Middle frontal gyrus (tissue), 1 donor: ENCODE measurements at regions not wholly inside any gene's neighbourhood (a gene's known extent, or its start where the extent isn't known, plus 50 kb on each side); places are given as distances from the start of the nearest gene placed in this dataset.

Source experiments
- DNase-seq: peaks from one replicate; pipeline ENCODE4 v3.0.0-alpha.2; 2015; ENCODE audit warnings: low spot score; ENCODE audit errors: extremely low spot score

DNA sequence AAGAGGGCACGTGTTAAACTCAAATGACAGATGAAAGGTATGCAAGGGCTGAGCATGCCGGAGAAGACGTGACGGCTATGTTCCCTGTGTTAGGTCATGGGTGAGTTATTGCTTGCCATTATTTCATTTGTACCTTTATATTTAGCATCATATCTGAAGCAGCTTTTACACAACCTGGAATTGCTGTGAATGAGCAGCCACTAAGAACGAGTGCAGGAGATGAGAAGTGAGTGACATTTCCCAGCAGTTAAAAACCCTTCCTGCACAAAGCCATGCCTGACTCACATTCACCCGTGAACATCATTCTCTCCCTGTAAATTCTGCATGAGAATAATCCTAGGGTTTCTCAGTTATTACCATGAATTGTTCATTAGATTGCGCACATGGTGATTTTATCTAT lies 433.2 kb upstream of the ZFP42 start:
- DNase-seq, result no peak

DNA sequence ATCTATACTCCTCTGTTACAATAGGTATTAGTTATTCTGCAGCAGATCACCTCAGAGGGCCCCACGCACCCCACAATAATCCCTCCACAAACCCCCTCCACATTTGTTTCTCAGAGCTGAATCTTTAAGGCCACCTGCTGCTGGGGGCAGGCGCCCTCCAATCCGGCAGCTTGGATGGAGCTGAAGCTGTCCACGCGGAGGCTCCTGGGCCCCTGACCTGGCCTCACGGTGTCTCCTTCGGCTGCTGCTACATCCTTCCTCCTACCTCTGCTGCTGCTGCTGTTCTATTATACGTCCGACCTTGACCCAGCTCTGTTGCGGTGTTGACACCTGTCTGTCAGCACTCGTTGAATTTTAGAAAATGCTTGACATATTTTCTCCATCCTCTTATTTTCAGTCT lies 430.2 kb upstream of the ZFP42 start:
- DNase-seq, result no peak

DNA sequence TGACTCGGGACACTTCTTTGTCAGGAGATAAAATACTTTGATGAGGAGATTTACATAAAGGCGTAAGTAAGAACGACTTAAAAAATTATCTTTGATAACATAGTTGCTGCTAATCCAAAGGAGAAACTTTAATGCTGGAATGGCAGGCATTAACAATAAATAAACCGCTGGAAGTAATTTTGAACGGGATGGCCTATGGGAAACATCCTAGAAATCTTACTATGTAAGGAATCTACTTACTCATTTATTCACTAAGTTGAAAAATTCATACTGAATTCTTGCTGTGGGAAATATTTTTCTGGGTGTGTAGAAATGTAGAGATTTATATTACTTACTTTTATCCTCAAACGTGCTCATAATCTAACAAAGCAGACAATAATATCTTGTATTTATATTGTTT lies 425.7 kb upstream of the ZFP42 start:
- DNase-seq, result no peak

DNA sequence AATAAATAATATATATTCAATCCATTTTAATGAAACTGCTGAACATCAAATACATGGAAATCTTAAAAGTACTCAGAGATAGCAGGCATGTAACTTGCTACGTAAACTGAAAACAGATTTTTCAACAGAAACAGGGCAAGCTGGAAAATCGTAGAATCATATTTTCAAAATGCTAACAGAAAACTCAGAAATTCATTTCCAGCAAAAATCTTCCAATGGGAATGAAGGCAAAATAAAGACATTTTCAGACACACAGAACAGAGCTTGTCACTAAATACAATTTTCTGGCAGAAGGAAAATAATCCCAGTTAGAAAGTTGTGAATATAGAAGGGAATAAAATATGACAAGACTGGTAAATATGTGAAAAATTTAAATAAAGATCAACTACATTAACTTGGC lies 419.9 kb upstream of the ZFP42 start:
- no peak for DNase-seq

DNA sequence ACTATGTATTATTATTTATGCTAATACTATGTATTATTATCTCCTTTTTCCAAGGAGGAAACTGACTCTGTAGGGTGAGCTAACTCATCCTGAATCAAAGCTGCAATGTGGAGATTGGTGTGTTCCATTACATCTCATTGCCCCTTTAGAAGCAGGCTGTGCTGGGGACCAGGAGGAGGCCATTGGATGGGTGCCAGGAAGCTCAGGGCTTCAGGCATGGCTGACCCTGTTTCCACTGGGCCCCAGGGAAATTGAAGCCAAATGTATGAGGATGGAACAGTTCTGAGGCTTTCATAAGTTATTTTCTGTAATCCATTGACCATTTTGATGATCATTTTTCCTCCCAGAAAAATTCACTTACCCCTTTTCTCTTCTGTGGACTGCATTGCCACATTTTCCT lies 418.8 kb upstream of the ZFP42 start:
- DNase-seq, result no peak

DNA sequence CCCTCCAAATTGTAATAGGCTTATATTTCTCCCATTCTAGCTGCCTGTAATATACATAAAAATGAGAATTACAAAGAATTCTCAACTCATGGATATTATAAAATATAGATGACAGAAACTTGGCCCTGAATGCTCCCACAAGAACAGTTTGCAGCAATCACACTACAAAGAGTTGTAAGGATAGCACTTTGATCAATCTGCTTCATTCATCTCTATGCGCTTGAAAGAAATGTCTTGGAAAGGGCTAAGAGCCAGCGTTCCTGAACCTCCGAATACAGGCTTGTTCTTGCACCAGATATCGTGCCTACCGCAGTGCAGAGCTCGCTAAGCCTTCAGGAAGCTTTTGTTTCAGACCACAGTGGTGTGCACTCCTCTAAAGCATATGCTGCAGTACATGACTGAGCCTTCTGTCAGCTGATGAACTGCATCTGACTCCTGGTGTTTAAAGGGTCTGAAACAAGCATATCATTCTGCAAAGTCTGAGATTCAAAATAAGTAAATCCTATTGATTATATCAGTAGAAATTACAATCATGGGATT lies 417.6 kb upstream of the ZFP42 start:
- no peak for DNase-seq

DNA sequence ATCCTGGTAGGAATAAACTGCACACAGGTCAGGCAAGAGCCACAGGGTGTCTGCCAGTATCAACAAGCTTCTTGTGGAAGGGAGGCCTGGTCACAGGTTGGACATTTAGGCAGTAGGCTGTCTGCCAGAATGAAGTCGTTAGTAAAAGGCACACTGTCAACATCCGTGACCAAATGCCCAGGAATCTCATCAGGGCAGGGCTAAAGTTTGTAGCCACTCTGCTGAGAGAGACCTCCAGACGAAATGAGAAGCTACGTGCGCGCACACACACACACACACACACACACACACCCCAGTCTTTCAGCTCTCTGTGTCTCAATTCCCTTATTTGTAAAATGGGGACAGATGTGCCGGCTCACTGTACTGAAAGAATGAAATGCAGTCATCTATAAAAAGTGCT lies 408.7 kb upstream of the ZFP42 start:
- no peak for DNase-seq

DNA sequence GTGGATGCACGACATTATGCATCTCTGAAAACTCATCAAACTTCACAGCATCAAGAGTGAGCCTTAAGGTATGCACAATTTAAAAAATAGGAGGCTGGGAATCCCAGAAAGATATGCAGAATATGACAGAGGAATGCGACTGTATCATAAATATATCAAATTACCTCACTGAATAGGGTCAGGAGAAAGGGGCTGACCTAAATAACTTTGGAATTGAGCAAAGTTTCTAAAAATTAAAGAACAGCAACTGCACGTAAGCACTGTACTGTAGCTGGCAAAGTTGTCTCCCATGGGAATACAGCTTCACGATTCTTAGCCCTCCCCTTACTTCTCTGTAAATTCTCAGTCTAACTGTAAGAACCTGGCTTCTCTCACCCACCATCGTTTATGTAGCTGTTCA lies 397.4 kb upstream of the ZFP42 start:
- DNase-seq, result no peak

DNA sequence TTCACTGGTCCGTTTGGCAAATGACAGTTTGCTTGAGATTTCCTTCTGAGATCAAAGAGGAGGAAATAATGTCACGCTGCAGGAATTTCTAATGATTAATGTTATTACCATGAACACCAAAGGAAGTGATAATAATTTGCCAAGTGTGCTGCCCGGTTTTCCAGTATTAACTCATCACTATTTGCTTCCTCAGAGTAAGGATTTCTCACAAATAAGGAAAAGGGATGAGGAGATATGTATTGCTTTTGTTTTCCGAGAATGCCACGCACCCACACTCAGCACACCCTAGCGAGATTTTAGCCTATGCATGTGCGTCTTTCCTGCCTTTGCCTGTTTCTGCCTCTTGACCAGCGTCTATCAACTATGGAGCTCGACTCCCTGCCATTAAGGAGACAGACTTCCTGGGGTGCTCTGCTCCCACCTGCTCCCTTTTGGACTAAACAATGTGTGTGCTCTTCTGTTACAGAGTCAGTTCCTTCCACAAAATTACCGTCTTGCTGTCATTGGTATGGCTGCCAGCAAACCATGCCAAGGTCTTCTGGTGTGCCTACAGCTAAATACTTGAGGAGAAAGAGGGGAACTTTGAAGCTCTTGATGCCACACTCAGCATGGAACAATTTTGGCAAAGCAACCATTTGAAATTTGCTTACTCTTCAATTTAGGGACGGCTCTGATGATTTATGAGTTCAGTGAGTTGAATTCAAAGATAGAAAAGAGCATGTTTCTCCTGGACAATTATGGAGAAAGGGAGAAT lies 393.1 kb upstream of the ZFP42 start:
- DNase-seq, result no peak

DNA sequence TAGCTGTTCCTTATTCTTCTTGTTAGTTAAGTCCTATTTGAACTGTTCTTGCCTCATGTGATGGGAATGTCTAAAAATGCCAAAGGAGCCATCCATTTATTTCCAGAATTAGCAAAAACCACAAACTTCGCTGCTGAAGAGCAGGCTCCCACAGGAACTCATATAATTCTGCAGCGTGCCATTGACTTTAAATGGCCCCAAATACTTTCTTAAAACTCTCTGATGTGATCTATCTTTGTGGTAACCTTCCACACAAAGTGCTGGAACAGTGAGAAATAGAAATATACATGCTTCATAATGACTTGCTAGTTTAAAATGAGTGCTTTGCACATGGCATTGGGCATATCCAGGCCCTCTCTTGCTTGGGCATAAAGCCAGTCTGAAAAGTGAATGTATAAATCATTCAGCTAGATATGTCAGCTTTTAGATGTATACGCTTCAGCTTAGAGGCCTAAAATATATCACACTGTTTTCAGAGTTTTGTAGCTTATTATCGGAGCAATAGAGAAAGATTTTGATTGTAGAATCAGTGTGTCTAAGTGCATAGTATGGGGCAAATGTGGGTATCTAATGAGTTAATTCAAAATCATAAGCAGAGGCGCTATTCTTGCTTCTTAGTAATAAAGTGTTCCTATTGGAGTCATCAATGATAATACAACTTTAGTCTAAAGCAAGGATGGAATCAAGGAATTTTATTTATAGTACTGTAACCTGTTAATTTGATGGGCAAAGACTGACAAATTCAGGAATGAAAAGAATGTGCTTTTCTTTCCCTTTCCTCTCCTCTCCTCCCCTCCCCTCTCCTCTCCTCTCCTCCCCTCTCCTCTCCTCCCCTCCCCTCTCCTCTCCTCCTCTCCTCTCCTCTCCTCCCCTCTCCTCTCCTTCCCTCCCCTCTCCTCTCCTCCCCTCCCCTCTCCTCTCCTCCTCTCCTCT lies 392.2 kb upstream of the ZFP42 start:
- DNase-seq, result no peak

DNA sequence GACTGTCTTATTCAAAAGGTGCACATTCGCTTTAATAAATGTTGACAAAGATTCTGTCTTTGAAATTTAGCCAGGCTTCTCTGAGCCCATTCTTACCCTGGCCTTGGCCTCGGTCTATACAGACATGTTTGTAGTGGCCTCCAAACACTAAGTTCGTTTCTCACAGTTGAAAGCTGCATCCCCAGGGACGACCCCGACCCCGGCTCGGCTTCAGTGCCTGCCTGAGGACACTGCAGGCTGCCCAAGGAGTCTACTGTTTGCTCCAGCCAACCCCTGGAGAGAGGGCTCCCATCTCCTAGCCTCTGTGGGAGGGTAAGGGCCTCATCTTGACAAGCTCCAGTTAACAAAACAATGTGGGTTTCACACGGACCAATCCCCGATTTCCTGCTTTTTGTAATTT lies 390.6 kb upstream of the ZFP42 start:
- no peak for DNase-seq

DNA sequence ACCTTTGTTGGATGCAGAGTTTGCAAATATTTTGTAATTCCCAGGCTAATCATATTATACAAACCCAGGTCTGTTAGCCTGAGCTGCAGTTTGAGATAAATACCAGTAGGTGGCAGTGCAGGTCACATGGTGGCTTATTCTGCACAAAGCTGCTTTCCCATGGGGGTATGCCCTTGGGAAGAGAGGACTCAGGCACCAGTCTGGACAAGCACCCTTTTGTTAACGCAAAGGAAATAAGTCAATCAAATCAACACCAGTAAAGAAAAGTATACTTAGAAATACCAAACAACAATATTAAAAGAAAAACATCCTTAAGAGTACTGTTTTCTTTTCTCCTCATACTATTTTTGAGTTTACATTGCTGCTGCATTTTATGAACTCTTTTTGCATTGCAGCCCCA lies 389.0 kb upstream of the ZFP42 start:
- no peak for DNase-seq

DNA sequence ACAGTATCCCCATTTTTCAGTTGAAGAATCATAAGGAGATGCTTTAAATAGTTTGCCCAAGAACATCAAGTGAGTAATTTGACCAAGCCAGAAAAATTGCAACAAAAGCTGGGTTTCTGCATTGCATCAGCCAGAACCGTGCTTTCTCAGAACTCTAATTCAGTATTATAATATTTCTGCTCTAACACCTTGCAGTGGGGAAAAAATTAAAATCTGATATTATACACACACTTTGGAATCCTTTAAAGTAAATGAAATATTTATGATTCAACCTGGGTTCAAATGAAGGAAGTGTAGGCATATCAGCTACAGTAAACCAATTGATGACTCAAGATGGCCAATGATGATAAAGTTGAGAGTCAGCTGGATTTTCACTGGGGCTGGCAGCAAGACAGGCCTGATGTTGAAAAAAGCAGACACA lies 387.6 kb upstream of the ZFP42 start:
- DNase-seq, result no peak

DNA sequence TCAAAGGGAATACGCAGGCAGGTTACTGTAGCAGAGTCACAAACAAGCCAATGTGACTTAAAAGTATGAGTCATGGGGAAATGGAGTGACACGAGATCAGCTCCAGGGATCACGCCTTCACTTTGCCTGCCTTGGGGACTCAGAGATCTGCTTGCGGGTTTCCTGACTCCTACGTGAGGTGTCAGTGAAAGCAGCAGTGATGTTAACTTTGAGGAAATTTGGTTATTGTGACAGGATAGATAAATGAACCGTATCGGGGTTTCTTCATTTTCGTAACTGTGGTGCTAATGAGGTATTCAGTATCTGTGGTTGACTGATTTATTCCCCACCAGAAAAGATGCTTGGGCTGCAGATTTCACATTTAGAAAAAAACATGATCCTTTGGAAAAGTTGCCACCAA lies 383.3 kb upstream of the ZFP42 start:
- DNase-seq, result no peak

DNA sequence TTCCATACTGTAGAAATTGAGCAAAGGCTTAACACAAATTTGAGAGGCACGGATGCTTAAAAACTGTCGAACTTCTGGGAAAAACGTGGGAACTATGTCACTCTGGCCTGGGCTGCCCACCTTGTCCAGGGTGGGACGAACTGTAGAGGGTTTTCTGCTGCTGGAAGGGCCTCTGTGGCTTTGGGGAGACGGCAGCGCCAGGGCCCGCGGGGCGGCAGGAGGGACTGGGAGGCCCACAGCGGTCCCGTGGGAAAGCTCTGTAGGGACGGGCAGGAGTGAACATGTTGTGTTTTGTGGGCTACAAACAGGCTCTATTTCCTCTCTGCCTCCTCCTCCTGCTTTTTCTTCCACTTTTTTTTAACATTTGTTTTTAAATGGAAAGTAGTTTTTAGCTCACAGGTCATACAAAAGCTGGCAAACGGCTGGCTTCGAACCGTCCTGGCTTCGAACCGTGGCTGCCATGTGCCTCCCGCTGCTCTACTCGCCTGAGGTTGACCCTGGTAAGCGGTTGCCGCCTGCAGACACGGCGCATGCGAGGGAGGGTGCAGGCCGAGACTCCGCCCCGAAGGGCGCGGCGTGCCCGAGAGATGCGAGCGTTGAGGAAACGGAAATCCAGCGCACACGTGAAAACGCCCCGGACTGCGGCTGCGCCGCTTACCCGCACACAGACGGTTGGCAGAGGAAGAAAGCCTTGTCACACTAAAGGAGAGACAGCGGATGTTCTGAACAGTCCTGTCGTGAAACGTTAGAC lies 382.3 kb upstream of the ZFP42 start:
- DNase-seq, result no peak

DNA sequence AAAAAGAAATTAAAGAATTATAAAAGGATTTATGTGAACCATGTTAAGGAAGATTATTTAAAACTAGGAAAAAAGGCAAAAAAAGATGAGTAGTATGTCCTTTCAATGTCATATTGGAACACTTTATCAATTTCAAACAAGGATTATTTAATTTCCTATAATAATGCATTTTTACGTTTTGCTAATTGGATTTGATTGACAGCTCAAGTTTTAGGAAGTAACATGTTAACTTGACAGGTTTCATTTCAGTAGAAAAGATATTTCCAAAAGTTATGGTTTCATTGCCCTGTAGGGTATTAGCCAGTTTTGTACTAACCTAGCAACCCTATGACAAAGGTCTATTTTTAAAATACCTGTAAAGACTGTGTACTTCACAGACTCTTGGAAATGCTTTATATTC lies 379.6 kb upstream of the ZFP42 start:
- no peak for DNase-seq

DNA sequence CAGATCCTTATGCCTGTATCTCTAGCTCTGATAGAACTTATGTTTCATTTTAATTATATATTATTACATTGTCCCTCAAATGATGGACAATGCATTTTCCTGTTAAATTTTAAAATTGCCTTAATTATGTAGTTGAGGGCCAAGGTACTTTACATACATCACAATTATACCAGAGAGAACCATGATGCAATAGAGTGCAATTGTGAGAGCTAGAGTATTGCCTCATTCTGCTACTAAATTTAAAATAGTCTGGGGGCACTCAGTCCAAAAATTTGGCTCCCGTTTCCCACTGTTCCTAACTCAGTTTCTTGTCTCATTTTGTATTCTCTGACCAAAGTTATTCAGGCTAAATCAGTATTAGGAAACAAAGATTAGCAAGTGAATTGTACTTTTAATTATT lies 378.5 kb upstream of the ZFP42 start:
- no peak for DNase-seq

DNA sequence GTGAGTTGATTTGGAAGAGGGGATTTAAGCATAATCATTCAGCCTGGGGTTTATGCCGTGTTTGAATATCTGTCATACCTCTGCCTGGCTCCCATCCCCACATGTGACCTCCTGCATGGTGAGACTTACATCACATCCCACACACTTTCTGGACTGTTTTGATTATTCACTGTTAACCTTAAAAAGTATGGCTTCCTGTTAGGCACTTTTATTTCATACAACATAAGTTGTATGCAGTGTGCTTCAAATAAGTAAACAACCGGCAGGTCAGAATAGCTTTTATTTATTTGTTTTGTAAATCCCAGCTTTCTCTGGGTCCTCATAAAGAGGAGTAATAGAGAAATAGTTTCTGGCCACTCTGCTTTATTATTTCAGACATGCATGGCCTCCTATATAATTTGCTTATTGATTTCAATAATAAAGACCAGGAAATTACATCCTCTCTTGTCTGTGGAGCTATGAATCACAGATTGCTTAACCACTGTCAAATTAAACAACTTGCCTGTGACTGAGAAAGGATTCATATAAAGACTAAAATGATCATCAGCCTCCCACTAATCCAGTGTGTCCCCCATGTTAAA lies 376.8 kb upstream of the ZFP42 start:
- DNase-seq, result no peak

DNA sequence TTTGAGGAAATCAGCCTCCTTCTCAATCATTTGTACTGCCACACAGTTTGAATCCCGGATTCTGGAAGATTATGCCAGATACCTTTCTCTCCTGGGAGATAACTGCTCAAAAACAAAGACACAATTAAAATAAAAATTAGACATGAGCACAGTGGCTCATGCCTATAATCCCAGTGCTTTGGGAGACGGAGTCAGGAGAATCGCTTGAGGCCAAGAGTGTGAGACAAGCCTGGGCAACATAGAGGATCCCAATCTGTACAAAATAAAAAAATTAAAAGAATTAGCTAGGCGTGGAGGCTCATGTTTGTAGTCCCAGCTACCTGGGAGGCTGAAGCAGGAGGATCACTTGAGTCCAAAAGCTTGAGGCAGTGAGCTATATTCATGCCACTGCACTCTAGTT lies 376.3 kb upstream of the ZFP42 start:
- no peak for DNase-seq

DNA sequence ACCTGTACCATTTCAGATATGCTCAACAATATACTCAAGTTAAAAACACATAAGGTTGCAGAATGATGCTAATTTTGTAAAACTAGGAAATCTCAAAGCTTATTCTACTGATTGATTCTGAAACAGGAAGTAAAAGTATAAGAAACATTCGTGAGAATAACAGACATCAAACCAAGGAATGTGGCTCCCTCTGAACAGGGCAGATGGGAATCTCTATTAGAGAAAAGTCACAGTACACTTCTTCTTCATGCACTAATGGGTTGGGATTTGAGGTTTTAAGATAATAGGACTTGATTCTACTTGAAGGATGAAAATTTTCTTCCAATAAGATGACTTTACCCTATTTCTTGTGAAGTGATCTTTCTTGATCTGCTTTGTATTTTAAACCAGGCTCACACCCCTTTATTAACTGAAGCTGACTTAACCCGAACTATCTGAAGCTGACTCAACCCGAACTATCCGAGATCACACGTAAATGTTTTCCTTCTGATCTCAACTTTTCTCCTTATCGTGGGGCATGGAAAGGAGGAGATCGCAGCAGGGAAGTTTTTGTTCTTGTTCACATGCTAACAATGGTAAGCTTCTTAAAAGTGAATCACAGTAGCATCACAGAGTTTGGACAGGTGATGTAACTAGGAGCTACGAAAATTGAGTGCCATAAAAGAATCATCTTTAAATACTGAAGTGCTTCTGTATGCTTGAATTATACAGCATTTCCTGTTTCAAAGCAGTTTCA lies 363.1 kb upstream of the ZFP42 start:
- DNase-seq, result no peak

DNA sequence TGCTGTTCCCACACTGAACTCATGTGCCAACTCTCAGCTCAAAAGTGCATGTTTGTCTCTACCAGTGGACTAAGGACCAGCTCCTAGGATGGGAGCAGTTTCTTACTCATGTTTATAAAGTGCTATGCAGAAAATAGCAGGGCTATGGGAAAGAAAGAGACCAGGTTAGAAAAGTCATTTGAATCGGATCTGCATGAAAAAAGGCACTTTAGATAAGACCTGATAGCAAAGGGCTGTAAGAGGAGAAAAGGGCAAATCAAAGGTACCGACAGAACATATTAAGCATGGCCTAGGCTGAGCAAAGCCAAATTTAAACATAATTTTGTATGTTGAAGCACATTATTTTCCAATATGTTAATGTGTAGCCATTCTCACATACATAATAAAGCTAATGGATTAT lies 362.3 kb upstream of the ZFP42 start:
- DNase-seq, result no peak
